Fibroblast of the conjunctiva (primary cell): ENCODE measurements at regions not wholly inside any gene's neighbourhood (a gene's known extent, or its start where the extent isn't known, plus 50 kb on each side); places are given as distances from the start of the nearest gene placed in this dataset.
"Not testable (repeated sequence)": the region's sequence is repeated elsewhere in the genome, so short reads cannot be mapped to it uniquely, and the experiment has no call there.

Experiments
- DNase-seq: peaks from one replicate; pipeline ENCODE4 v3.0.0-alpha.2; 2010; ENCODE audit warnings: low read depth

GRCh38 chr21:23067672-23068071 lies 2069.5 kb downstream of the NCAM2 start:
- DNase-seq, result no peak

- DNase-seq, result no peak
These were observed 2085.0 kb downstream of the NCAM2 start for GRCh38 chr21:23083242-23083641.

DNA sequence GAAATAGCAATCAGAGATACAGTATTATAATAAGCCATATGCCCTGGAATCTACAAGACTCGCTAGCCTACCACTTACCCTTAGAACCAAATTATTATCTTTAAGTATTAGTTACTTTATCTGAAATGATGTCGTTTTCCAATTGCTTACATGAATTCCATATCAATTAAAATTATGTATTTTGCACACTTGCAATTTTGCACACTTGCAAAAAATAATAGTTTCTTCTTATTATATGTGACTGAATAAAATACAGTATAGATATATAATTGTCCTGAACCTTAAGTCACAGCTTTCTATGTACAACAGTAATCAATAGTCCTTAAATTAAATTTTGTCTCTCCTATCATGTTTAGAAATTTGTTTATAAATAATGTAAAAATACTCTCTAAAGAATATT lies 2095.1 kb downstream of the NCAM2 start:
- DNase-seq, result no peak

GRCh38 chr21:23099185-23099584 lies 2101.0 kb downstream of the NCAM2 start:
- no peak for DNase-seq

GRCh38 chr21:23101111-23101510 lies 2102.9 kb downstream of the NCAM2 start:
- DNase-seq, result no peak

GRCh38 chr21:23108533-23108932 lies 2110.3 kb downstream of the NCAM2 start:
- no peak for DNase-seq

GRCh38 chr21:23111070-23111600 lies 2112.9 kb downstream of the NCAM2 start:
- no peak for DNase-seq

DNA sequence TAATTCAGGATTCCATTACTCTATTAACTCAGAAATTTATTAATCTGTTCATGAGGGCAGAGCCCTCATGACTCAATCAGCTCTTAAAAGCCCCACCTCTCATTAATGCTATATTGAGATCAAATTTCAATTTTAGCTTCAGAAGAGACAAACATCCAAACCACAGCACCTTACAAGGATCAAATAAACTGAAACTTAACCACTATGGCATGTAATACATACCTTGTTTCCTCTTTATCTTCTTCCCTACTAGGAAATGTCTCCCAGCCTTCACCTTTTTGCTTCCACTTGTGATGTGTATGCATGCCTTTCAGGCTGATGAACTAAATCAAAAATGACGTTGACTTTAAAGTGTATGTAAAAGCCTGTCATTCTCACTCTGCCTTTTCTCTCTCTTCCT lies 2121.3 kb downstream of the NCAM2 start:
- no peak for DNase-seq

DNA sequence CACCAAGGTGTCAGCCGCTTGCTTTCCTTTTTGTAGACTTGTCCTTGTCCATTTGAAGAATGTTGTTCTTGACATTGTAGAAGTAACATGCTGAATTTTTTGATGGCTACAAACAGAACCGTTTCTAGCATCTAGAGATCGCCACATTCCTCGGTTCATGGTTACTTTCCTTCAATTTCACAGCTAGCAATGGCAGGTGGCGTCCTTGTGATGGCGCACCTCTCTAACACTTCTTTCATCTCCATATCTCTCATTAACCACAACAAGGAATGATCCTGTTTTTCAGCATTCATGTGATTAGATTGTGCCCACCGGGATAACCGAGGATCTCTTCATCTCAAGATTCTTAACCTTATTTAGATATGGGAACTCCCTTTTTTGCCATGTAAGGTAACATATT lies 2129.8 kb downstream of the NCAM2 start:
- DNase-seq, result no peak

GRCh38 chr21:23130308-23130707 lies 2132.1 kb downstream of the NCAM2 start:
- DNase-seq, result no peak

GRCh38 chr21:23131177-23131576 lies 2133.0 kb downstream of the NCAM2 start:
- DNase-seq, result no peak

DNA sequence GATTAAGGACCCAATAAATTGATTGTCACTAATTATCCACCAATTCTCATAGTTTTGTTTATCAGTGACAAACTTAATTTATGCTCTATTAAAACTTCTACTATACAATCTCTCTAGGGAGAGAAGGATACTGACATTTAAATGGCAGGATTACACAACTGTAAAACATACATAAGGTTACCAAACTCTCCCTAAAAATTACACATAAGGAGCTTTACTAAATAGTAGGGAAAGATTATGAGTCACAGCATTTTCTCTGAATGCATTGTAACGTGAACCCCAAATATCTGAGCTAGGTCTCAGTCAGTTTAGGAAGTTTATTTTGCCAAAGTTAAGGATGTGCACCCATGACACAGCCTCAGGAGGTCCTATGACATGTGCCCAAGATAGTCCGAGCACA lies 2140.6 kb downstream of the NCAM2 start:
- DNase-seq, result no peak

DNA sequence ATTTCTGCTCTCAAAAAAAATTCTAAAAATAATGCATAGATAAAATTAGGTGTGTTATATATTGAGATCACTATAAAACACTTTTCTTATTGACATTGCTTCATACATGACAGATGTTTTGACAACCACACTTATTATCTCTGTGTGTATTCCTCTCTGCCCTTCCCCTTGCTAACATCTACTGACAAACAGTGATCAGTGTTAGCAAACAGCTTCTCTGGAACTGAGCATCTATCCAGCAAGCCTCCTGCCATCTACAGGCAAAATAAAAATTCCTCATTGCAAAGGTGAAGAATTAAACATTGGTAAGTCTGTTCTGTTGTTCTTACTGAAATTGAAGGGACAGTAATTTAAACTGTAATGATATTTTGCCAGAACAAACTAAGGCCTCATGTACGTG lies 2153.9 kb downstream of the NCAM2 start:
- no peak for DNase-seq

- not testable (repeated sequence) for DNase-seq
These were observed 2155.6 kb downstream of the NCAM2 start for GRCh38 chr21:23153842-23154241.

DNA sequence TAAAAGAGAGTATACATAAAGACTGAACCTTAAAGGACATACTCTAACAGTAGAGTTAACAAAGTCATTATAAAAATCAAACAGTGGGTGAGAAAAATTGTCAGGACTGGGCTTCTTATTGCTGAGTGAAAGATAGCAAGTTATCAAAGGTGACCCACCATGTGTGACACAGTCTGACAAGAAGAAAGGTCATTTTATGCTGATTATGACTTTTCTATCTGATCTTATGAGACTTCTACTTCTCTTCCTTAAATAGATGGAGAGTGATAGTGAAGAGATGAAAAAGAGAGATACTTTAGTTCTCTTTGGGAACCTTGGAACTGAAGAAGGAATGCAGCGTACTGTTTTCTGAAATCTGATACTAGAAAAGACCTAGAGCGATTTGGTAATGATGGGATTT lies 2157.1 kb downstream of the NCAM2 start:
- no peak for DNase-seq

DNA sequence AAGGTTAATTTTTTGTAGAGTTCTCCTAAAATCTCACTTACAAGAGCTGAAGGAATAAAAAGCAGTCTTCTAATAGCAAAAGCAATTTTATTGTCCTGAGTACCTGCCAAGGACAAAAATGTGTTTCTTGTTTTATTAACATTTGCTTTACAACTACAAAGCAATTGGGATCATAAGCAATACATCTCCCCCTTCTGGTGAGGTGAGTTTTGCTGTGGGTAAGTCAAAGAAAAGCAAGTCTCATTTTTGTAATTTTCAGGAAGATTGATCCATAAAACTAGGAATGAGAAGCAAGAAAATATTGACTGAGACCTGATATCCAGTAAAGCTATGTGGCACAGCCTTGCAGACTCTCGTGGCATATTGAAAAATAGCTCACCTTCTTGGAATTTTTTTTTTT lies 2162.7 kb downstream of the NCAM2 start:
- DNase-seq, result no peak

DNA sequence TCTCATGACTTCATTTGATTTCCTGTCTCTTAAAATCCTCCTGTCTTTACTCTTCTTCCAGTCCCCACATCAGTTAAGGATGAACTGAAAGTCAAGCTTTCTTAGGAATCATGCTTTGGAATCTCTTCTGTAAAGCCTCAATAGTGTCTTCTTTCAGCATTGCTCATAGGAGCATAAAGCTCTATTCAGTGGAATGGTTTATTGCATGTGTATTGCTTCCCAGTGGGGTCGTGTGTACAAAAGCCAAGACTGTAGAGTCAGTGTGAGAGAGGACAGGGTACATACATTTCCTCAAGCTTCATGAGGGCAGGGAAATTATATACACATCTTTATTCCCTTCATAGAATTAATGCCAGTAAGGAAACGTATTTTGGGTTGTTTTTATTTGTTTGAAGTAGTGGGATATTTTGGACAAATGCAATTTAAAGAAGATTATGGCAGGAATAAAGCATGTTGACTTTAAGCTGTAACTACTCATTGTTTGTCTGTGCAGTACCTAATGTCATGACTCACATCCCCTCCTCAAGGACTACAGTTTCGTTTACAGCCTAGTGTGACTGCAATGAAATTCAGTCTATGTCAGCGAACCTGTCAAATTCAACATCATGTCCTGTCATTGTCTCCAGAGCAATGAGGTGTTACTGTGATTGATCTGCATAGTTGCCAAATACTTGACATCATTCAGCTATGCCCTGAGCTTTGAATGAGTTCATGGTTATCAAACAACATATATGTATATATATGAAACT lies 2164.2 kb downstream of the NCAM2 start:
- DNase-seq, result no peak
